ENCODE measurements at regions not wholly inside any gene's neighbourhood (a gene's known extent, or its start where the extent isn't known, plus 50 kb on each side); places are given as distances from the start of the nearest gene placed in this dataset.

- no peaks in the 10 kb centered on the region for H3K27me3 ChIP-seq
- WGBS, 4 donors: 91 to 95% (median 92%) methylated on average over 8 of the region's 8 CpGs
- TF ChIP-seq POLR2A (IDR thresholded peaks at IDR 0.05) (no peak), CTCF (IDR thresholded peaks at IDR 0.05) (no peak)
- H3K36me3 ChIP-seq (replicated peaks in 1 of 2): no peaks in the 10 kb centered on the region
- no peaks in the 10 kb centered on the region for H3K4me1 ChIP-seq (replicated peaks in 1 of 2)
- no peak overlapping the region for H3K4me3 ChIP-seq
- intact Hi-C loops (cut with DNase I): no loop called here
- no peaks in the 10 kb centered on the region for H3K9me3 ChIP-seq (replicated peaks in 1 of 3)
- no peak overlapping the region for H3K27ac ChIP-seq
- no peak for DNase-seq
Observed at GRCh38 chr13:105019073-105019472, 1516.4 kb downstream of the EFNB2 start.

- no peaks in the 10 kb centered on the region for H3K27me3 ChIP-seq
- no peak for DNase-seq
- H3K4me3 ChIP-seq: no peak overlapping the region
- TF ChIP-seq CTCF (IDR thresholded peaks at IDR 0.05) (no peak), POLR2A (IDR thresholded peaks at IDR 0.05) (no peak)
- H3K27ac ChIP-seq: no peak overlapping the region
- intact Hi-C loops (cut with DNase I): no loop called here
- no peaks in the 10 kb centered on the region for H3K36me3 ChIP-seq (replicated peaks in 1 of 2)
- 43 to 58% (median 51%) methylated on average over 4 of the region's 4 CpGs for WGBS, 4 donors
- H3K4me1 ChIP-seq (replicated peaks in 1 of 2): no peaks in the 10 kb centered on the region
- H3K9me3 ChIP-seq (replicated peaks in 1 of 3): no peaks in the 10 kb centered on the region
Observed at GRCh38 chr13:105016266-105016665, 1519.2 kb downstream of the EFNB2 start.

DNA sequence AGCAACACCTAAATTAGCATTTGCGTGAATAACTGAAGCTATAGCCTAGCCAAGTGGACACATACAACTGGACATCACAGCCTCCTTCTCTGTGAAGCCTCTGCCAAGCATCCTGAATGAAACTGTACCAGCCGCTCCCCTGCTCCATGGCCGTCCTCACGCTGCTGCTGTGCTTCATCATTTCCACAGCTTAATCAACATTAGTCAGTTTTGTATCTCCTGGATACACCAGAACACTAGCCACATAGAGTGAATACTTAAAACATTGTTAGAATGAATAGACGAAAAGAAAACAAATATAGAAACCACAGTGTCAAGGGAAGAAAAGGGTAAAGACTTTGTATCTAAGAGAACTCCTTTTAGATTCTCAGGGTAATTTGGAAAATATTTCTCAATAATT, 1526.9 kb downstream of the EFNB2 start:
- no peaks in the 10 kb centered on the region for H3K4me1 ChIP-seq (replicated peaks in 1 of 2)
- TF ChIP-seq POLR2A (IDR thresholded peaks at IDR 0.05) (no peak), CTCF (IDR thresholded peaks at IDR 0.05) (no peak)
- WGBS, 4 donors: 86 to 93% (median 87%) methylated on average over 5 of the region's 5 CpGs
- H3K4me3 ChIP-seq: no peak overlapping the region
- intact Hi-C loops (cut with DNase I): no loop called here
- H3K9me3 ChIP-seq (replicated peaks in 1 of 3): no peaks in the 10 kb centered on the region
- no peaks in the 10 kb centered on the region for H3K36me3 ChIP-seq (replicated peaks in 1 of 2)
- no peak for DNase-seq
- H3K27me3 ChIP-seq: no peaks in the 10 kb centered on the region
- H3K27ac ChIP-seq: no peak overlapping the region

GRCh38 chr13:105007166-105007808, 1528.2 kb downstream of the EFNB2 start:
- Histone ChIP-seq H3K36me3 (replicated peaks in 1 of 2) (no peaks in the 10 kb centered on the region), H3K27ac (no peak overlapping the region), H3K4me1 (replicated peaks in 1 of 2) (no peaks in the 10 kb centered on the region), H3K9me3 (replicated peaks in 1 of 3) (no peaks in the 10 kb centered on the region), H3K27me3 (no peaks in the 10 kb centered on the region), H3K4me3 (no peak overlapping the region)
- TF ChIP-seq POLR2A (IDR thresholded peaks at IDR 0.05) (no peak), CTCF (IDR thresholded peaks at IDR 0.05) (no peak)
- intact Hi-C loops (cut with DNase I): no loop called here
- 76 to 91% (median 84%) methylated on average over 6 of the region's 6 CpGs for WGBS, 4 donors
- no peak for DNase-seq
